Skeletal muscle satellite cell (primary cell): ENCODE measurements at regions not wholly inside any gene's neighbourhood (a gene's known extent, or its start where the extent isn't known, plus 50 kb on each side); places are given as distances from the start of the nearest gene placed in this dataset.

Source experiments
- H3K27me3 ChIP-seq: 2 replicates; pipeline ENCODE4 v1.7.0; 2013; ENCODE audit warnings: low read length; ENCODE audit not compliant: control insufficient read depth, insufficient read depth
- H3K36me3 ChIP-seq: 2 replicates; pipeline ENCODE4 v1.7.0; 2013; ENCODE audit warnings: mild to moderate bottlenecking, control low read depth, low read length; ENCODE audit not compliant: insufficient read depth
- H3K4me1 ChIP-seq: 2 replicates; pipeline ENCODE4 v1.7.0; 2013; ENCODE audit warnings: low read length; ENCODE audit not compliant: control insufficient read depth, insufficient read depth
- H3K4me2 ChIP-seq: 2 replicates; pipeline ENCODE4 v1.7.0; 2013; ENCODE audit warnings: mild to moderate bottlenecking, low read length
- H3K4me3 ChIP-seq: 2 replicates; pipeline ENCODE4 v1.7.0; 2013; ENCODE audit warnings: low read length
- H3K9ac ChIP-seq: 2 replicates; pipeline ENCODE4 v1.7.0; 2013; ENCODE audit warnings: mild to moderate bottlenecking, low read depth, low read length, moderate library complexity
- H3K9me3 ChIP-seq: replicated peaks from 2 replicates; pipeline ENCODE4 v1.7.0; 2013; ENCODE audit warnings: mild to moderate bottlenecking, control low read depth, low read length

DNA sequence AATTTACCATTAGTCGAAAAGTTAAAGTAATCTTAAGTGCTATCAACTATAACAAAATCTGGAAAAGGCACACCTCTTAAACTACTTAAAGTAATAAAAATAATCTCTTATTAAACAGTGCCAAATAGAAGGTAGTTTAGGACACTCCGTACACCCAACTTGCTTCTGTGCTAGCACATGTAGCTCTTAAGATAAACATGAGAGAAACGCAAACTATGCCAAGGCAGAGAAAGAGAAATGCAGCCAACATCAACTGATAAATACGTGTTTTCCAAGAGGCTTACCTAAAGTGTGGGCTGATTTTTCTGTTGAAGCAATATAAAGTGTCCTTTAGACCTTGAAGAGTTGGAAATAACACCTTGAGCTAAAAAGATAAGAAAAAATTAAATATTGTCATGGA, 480.6 kb upstream of the DAB2 start:
- Histone ChIP-seq H3K9me3 (no peaks in the 10 kb centered on the region), H3K9ac (no peak overlapping the region), H3K27me3 (no peaks in the 10 kb centered on the region), H3K36me3 (no peaks in the 10 kb centered on the region), H3K4me1 (no peaks in the 10 kb centered on the region), H3K4me3 (no peak overlapping the region), H3K4me2 (no peak overlapping the region)

DNA sequence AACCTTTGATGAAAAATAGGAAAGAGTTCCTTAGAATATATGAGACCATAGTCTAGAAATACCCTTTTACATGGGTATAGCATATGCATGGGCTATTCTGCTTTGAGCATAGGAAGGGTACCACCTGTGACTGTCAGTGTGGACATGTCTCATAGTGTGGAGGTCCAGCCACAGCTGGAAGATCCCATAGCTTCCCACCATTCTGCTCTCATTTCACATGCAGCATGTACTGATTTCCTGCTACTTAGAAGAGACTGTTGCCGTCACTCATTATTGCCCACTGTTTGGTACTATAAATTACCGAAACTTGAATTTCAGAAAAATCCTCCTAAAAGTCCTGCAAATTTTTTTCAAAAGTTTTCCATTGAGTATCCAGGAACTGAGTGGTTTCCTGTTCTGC, 477.8 kb upstream of the DAB2 start:
- Histone ChIP-seq H3K4me2 (no peak overlapping the region), H3K4me3 (no peak overlapping the region), H3K4me1 (no peaks in the 10 kb centered on the region), H3K36me3 (no peaks in the 10 kb centered on the region), H3K27me3 (no peaks in the 10 kb centered on the region), H3K9me3 (no peaks in the 10 kb centered on the region), H3K9ac (no peak overlapping the region)

DNA sequence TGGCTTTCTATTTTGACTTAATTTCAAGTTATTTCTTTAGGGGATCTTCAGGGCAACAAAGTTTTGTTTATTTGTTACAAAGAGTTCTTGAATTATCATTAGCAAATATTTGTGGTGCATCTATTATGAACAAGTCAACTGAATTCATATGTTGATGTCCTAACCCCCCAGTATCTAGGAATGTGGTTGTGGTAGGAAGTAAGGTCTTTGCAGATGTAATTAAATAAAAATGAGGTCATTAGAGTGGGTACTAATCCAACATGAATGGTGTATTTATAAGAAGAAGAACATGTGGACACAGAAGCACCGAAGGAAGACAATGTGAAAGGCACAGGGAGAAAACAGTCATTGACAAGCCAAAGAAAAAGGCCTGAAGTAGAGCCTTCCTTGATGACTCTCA, 474.0 kb upstream of the DAB2 start:
- Histone ChIP-seq H3K4me1 (no peaks in the 10 kb centered on the region), H3K4me3 (no peak overlapping the region), H3K4me2 (no peak overlapping the region), H3K9ac (no peak overlapping the region), H3K9me3 (no peaks in the 10 kb centered on the region), H3K27me3 (no peaks in the 10 kb centered on the region), H3K36me3 (no peaks in the 10 kb centered on the region)

DNA sequence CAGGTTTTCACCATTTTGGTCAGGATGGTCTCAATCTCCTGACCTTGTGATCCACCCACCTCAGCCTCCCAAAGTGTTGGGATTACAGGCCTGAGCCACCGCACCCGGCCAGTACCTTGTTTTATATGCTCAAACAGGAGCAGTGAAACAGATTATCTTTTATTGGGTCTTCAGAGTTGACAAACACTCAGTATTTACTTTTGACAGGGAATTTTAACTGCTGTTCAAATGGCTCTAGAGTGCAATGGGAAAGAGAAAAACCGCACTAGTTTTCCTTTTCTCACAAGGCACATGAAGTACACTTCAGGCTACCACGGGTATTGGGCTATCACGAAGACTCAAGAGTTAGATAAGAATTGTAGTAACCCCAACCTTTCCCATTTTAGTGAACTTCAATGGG, 471.9 kb upstream of the DAB2 start:
- no peaks in the 10 kb centered on the region for H3K9me3 ChIP-seq
- no peak overlapping the region for H3K4me3 ChIP-seq
- H3K4me1 ChIP-seq: peaks cover 7% of the 10 kb centered on the region

DNA sequence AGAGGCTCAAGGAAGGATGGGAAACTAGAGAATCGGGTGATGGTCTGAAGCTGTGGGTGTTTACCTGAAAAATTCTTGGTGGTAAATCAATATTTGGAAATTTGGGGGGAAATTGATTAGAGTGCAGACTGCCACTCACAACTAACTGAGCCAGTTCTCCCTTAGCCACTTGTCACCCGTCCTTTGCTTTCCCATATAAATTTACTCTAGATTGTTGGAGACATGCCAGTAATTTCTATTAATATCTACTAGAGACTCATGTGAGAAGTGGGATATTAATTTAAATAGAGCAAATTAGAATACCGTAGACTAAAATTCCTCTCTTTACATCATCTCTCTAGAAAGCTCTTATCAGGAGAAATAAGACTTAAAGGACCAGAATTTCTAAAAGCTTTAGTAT, 471.3 kb upstream of the DAB2 start:
- peaks cover 13% of the 10 kb centered on the region for H3K4me1 ChIP-seq
- H3K9me3 ChIP-seq: no peaks in the 10 kb centered on the region
- H3K4me2 ChIP-seq: no peak overlapping the region
- H3K9ac ChIP-seq: no peak overlapping the region
- H3K4me3 ChIP-seq: no peak overlapping the region
- no peaks in the 10 kb centered on the region for H3K36me3 ChIP-seq
- no peaks in the 10 kb centered on the region for H3K27me3 ChIP-seq

More for the DNA sequence above, 471.9 kb upstream of the DAB2 start:
- Histone ChIP-seq H3K4me2 (no peak overlapping the region), H3K9ac (no peak overlapping the region), H3K36me3 (no peaks in the 10 kb centered on the region), H3K27me3 (no peaks in the 10 kb centered on the region)

DNA sequence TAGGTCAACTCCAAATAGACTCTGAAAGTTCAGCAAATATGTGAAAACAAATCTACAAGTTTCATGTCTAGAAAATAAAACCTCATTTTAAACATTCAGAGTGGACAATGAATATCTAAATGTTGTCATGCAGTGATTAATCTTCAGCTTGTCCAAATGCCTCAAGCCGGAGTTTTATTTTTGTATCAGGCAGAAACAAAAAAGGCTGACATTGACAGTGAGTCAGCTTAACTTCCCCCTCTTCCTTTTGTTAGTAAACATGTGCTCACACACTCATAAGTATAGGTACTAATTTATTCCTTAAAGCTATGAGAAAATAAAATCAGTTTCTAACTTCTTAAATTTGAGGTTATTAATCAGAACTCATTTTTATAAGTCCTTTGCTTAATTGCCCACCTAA, 467.9 kb upstream of the DAB2 start:
- no peak overlapping the region for H3K4me2 ChIP-seq
- H3K4me1 ChIP-seq: peaks cover 15% of the 10 kb centered on the region
- H3K9me3 ChIP-seq: no peaks in the 10 kb centered on the region
- no peak overlapping the region for H3K4me3 ChIP-seq
- H3K27me3 ChIP-seq: no peaks in the 10 kb centered on the region
- no peaks in the 10 kb centered on the region for H3K36me3 ChIP-seq
- H3K9ac ChIP-seq: no peak overlapping the region

DNA sequence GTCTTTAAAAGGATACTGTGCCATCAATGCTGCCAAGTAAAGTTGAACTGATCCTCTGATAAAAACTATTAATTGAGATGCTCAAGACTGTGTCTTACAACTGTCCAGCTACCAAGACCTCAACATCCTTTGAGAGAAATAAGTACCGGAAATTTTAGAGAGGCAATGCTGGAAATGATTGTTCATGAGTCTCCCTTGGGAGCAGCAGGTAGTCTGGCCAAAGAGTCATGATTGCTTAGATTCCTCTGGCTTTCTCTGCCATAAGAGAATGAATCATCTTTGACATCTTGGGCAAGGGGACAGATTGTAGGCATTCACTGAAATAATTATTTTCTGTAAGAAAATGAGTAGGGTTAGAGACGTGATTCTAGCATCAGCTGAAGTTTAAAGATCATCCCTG, 466.6 kb upstream of the DAB2 start:
- no peaks in the 10 kb centered on the region for H3K9me3 ChIP-seq
- peaks cover 15% of the 10 kb centered on the region for H3K4me1 ChIP-seq
- no peak overlapping the region for H3K4me2 ChIP-seq
- H3K9ac ChIP-seq: no peak overlapping the region
- H3K36me3 ChIP-seq: no peaks in the 10 kb centered on the region
- no peak overlapping the region for H3K4me3 ChIP-seq
- no peaks in the 10 kb centered on the region for H3K27me3 ChIP-seq

DNA sequence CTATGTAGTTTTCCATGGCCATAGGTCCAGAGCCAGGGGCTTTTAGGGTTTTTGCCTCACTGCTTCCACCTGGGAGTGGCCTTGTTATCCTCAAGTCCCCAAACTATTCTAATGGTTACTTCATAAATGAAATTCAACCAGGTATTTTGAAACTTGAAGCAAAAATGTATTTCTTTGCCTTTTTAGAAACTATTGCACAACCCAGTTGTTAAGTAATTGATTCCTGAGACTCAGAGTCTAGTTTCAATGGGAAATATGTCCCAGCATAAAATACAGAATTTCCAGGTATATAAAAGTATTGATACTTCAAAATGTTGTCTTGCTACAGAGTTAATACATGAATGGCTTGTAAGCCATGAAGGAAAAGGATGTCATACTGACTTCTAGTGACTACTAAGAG, 456.2 kb upstream of the DAB2 start:
- no peaks in the 10 kb centered on the region for H3K4me1 ChIP-seq
- no peak overlapping the region for H3K4me3 ChIP-seq
- no peaks in the 10 kb centered on the region for H3K27me3 ChIP-seq
- no peaks in the 10 kb centered on the region for H3K9me3 ChIP-seq
- H3K36me3 ChIP-seq: no peaks in the 10 kb centered on the region
- H3K9ac ChIP-seq: no peak overlapping the region
- no peak overlapping the region for H3K4me2 ChIP-seq

DNA sequence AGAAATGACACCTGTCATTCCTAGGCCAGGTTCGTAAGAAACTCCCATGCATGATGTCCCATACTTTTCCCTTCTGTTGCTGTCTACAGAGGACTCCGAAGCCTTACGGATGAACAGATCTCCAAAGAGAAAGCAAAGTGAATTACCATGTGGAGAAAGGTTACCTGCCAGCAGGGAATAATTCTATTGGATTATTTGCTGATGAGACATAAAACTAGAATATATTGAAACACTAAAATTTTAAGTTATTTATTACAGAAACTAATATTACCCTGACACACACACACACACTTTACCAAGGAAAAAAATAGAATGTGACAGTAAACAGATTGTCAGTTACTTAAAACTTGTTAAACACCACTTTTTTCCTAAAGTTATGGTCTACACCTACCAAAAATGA, 452.7 kb upstream of the DAB2 start:
- H3K4me2 ChIP-seq: no peak overlapping the region

DNA sequence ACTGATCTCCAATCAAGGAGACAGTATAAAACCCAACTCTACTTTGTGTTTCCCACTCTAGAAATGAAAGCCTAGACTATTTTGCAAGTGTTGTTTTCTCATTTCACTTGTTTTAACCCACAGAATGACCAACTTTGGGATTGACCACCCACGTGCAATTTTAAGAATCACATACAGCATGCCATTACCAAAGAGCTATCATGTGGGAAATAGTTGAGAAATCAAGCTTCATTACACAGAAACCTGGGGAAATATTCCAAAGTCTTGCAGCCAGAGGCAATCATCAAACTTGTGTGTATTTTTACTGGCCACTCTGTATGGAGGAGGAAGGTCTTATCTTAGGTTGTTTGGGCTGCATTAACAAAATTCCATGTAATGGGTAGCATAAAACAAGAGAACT, 451.4 kb upstream of the DAB2 start:
- Histone ChIP-seq H3K9me3 (no peaks in the 10 kb centered on the region), H3K4me1 (no peaks in the 10 kb centered on the region), H3K36me3 (no peaks in the 10 kb centered on the region), H3K4me2 (no peak overlapping the region), H3K4me3 (no peak overlapping the region), H3K9ac (no peak overlapping the region), H3K27me3 (no peaks in the 10 kb centered on the region)

More for the DNA sequence above, 452.7 kb upstream of the DAB2 start:
- no peaks in the 10 kb centered on the region for H3K27me3 ChIP-seq
- H3K4me3 ChIP-seq: no peak overlapping the region
- H3K36me3 ChIP-seq: no peaks in the 10 kb centered on the region
- H3K9me3 ChIP-seq: no peaks in the 10 kb centered on the region
- no peaks in the 10 kb centered on the region for H3K4me1 ChIP-seq
- H3K9ac ChIP-seq: no peak overlapping the region

DNA sequence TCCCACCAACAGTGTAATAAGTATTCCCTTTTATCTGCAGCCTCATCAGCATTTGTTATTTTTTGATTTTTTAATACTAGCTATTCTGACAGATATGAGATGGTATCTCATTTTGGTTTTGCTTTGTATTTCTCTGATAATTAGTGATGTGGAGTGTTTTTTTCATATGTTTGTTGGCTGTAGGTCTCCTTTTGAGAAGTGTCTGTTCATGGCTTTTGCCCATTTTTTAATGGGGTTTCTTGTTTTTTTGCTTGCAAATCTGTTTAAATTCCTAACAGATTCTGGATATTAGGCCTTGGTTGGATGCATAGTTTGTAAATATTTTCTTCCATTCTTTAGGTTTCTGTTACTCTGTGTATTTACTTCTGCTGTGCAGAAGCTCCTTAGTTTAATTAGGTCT, 445.4 kb upstream of the DAB2 start:
- no peaks in the 10 kb centered on the region for H3K36me3 ChIP-seq
- no peaks in the 10 kb centered on the region for H3K4me1 ChIP-seq
- no peaks in the 10 kb centered on the region for H3K9me3 ChIP-seq
- H3K4me3 ChIP-seq: no peak overlapping the region
- H3K27me3 ChIP-seq: no peaks in the 10 kb centered on the region
- no peak overlapping the region for H3K4me2 ChIP-seq
- no peak overlapping the region for H3K9ac ChIP-seq

DNA sequence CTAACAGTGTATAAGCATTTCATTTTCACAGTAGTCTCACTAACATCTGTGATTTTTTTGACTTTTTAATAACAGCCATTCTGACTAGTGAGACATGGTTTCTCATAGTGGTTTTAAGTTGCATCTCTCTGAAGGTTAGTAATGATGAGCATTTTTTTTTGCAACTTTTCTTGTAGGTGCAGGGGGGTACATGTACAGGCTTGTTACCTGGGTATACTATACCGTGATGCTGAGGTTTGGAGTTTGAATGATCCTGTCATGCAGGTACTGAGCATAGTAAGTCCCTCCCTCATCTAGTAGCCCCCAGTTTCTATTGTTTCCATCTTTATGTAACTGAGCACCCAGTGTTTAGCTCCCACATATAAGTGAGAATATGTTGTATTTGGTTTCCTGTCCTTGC, 444.6 kb upstream of the DAB2 start:
- no peak overlapping the region for H3K9ac ChIP-seq
- H3K4me3 ChIP-seq: no peak overlapping the region
- no peaks in the 10 kb centered on the region for H3K4me1 ChIP-seq
- H3K9me3 ChIP-seq: no peaks in the 10 kb centered on the region
- no peaks in the 10 kb centered on the region for H3K27me3 ChIP-seq
- no peaks in the 10 kb centered on the region for H3K36me3 ChIP-seq
- H3K4me2 ChIP-seq: no peak overlapping the region
